ENCODE measurements at regions not wholly inside any gene's neighbourhood (a gene's known extent, or its start where the extent isn't known, plus 50 kb on each side); places are given as distances from the start of the nearest gene placed in this dataset.

DNA sequence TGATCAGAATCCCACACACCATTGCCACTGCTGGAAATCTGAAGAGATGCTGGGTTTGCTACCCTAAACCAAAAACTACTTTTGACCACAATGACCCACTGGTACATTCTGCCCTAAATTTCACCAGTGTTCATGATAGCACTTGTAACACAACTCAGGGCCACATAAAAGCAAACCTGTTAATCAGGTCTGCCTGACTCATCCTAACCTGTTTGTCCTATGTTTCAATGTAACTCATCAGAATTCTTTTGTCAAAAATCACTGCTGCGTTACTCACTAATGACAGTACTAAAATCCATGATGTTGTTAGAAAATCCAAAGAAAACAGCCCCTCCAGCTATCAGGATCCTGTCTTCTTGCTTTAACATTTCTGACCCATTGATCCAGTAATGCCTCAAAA, 55.6 kb upstream of the XCR1 start (continued):
- TF ChIP-seq, protein P1, sequence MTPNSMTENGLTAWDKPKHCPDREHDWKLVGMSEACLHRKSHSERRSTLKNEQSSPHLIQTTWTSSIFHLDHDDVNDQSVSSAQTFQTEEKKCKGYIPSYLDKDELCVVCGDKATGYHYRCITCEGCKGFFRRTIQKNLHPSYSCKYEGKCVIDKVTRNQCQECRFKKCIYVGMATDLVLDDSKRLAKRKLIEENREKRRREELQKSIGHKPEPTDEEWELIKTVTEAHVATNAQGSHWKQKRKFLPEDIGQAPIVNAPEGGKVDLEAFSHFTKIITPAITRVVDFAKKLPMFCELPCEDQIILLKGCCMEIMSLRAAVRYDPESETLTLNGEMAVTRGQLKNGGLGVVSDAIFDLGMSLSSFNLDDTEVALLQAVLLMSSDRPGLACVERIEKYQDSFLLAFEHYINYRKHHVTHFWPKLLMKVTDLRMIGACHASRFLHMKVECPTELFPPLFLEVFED (CRISPR knock-in tag; conservative IDR thresholded peaks at IDR 0.05), result no peak
- TF ChIP-seq CHD4 (IDR thresholded peaks at IDR 0.05; ENCODE audit: insufficient read depth, insufficient replicate concordance, low read depth, low read length, poor library complexity, severe bottlenecking) (no peak), POLR3A (IDR thresholded peaks at IDR 0.05; ENCODE audit: borderline replicate concordance, extremely low read depth, insufficient read depth, insufficient read length) (no peak), TOE1 (IDR thresholded peaks at IDR 0.05; ENCODE audit: borderline replicate concordance) (no peak), TOE1 (CRISPR knock-in tag; IDR thresholded peaks at IDR 0.05; ENCODE audit: borderline replicate concordance, low read depth) (no peak), ZNF165 (CRISPR knock-in tag; IDR thresholded peaks at IDR 0.05; ENCODE audit: borderline replicate concordance) (no peak), NCOA6 (IDR thresholded peaks at IDR 0.05) (no peak)
- TF ChIP-seq, protein P2, sequence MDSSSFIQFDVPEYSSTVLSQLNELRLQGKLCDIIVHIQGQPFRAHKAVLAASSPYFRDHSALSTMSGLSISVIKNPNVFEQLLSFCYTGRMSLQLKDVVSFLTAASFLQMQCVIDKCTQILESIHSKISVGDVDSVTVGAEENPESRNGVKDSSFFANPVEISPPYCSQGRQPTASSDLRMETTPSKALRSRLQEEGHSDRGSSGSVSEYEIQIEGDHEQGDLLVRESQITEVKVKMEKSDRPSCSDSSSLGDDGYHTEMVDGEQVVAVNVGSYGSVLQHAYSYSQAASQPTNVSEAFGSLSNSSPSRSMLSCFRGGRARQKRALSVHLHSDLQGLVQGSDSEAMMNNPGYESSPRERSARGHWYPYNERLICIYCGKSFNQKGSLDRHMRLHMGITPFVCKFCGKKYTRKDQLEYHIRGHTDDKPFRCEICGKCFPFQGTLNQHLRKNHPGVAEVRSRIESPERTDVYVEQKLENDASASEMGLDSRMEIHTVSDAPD (CRISPR knock-in tag; IDR thresholded peaks at IDR 0.05), result no peak
